Kidney (tissue), 13 donors: ENCODE measurements at regions not wholly inside any gene's neighbourhood (a gene's known extent, or its start where the extent isn't known, plus 50 kb on each side); places are given as distances from the start of the nearest gene placed in this dataset.

Experiments used
- DNase-seq, 5 donors: peaks; one replicate each; pipeline ENCODE4 v3.0.0-alpha.2; 2013 to 2020
- FAIRE-seq: peaks from 2 replicates; lab custom pipeline; 2012; peaks lifted over from hg19 to GRCh38; lab: Jason Lieb, UNC
- H3K27ac ChIP-seq, 2 donors: one replicate each; pipeline ENCODE4 v1.7.0; 2013; ENCODE audit warnings: low read depth in 2 of 2, low read length in 2 of 2, inconsistent platforms in 1 of 2
- H3K27me3 ChIP-seq: one replicate; pipeline ENCODE4 v1.7.1; 2013; ENCODE audit warnings: low read length, inconsistent platforms; ENCODE audit not compliant: control insufficient read depth, insufficient read depth
- H3K36me3 ChIP-seq, 3 donors: one replicate each; pipeline versions ENCODE4 v1.7.0 to v1.7.1; 2013; ENCODE audit warnings: low read length in 3 of 3, control low read depth in 1 of 3, inconsistent platforms in 1 of 3; ENCODE audit not compliant: insufficient read depth in 3 of 3, control insufficient read depth in 2 of 3
- H3K4me1 ChIP-seq, 3 donors: one replicate each; pipeline versions ENCODE4 v1.7.0 to v1.7.1; 2013; ENCODE audit warnings: low read length in 3 of 3, inconsistent platforms in 1 of 3, low read depth in 1 of 3; ENCODE audit not compliant: control insufficient read depth in 2 of 3, insufficient read depth in 2 of 3
- H3K4me3 ChIP-seq, 3 donors: one replicate each; pipeline versions ENCODE4 v1.7.0 to v1.8.1; 2013; ENCODE audit warnings: low read length in 3 of 3, control low read depth in 1 of 3, inconsistent platforms in 1 of 3
- H3K9ac ChIP-seq, 3 donors: one replicate each; pipeline versions ENCODE4 v1.7.0 to v1.7.1; 2013; ENCODE audit warnings: low read length in 3 of 3, control low read depth in 1 of 3, inconsistent platforms in 1 of 3
- H3K9me3 ChIP-seq, 3 donors: one replicate each; pipeline versions ENCODE4 v1.7.0 to v1.7.1; 2013; ENCODE audit warnings: low read length in 3 of 3, control low read depth in 1 of 3, inconsistent platforms in 1 of 3; ENCODE audit not compliant: control insufficient read depth in 2 of 3, insufficient read depth in 1 of 3
- intact Hi-C: fragments of 100-400 bp; cut with DNase I; formaldehyde crosslinking; loops from one replicate; pipeline ENCODE4 v1.11.1; 2022
- TF ChIP-seq, protein P1 (sequence below): IDR thresholded peaks from 3 replicates; pipeline ENCODE4 v1.5.1; 2012; ENCODE audit warnings: mild to moderate bottlenecking, moderate library complexity, borderline replicate concordance; ENCODE audit not compliant: insufficient read depth; ENCODE audit errors: extremely low read depth
- donor health status: control.
- donor health status: control.
- donor health status: control.
- donor health status: control.
- donor health status: control.
- donor health status: DM: yes; HTN: yes; CAD: no.
- donor health status: Normal renal cell carcinoma (clear cell type).

DNA sequence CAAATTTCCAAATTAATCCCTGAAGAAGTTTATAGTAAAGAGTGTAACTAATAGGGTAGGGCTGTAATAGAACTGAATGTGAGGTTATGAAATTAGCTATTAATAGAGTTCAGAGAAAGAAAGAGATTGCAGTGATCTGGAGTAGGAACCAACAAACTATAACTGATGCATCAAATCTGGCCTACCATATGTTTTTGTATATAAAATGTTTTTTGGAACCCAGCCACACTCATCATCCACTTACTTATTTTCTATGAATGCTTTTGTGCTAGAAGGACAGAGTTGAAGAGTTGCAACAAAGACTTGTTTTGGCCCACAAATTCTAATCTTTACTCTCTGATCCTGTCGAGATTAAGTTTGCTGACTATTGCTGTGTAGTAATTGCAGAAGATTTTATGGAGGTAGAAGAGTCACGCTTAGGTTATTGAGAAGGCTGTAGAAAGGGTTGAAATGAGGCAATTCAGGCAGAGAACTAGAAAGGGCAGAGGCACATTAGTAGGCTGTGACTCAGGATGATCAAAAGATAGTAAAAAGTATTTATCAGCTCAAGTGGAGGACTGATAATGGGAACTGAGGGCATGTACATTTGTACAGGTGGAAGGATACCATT lies 298.7 kb upstream of the EMCN start:
- Histone ChIP-seq H3K4me3 (no peak overlapping the region), H3K36me3 (no peaks in the 10 kb centered on the region), H3K27ac (no peak overlapping the region), H3K27me3 (no peaks in the 10 kb centered on the region), H3K9me3 (no peaks in the 10 kb centered on the region), H3K4me1 (no peaks in the 10 kb centered on the region), H3K9ac (no peak overlapping the region)
- TF ChIP-seq, protein P1, sequence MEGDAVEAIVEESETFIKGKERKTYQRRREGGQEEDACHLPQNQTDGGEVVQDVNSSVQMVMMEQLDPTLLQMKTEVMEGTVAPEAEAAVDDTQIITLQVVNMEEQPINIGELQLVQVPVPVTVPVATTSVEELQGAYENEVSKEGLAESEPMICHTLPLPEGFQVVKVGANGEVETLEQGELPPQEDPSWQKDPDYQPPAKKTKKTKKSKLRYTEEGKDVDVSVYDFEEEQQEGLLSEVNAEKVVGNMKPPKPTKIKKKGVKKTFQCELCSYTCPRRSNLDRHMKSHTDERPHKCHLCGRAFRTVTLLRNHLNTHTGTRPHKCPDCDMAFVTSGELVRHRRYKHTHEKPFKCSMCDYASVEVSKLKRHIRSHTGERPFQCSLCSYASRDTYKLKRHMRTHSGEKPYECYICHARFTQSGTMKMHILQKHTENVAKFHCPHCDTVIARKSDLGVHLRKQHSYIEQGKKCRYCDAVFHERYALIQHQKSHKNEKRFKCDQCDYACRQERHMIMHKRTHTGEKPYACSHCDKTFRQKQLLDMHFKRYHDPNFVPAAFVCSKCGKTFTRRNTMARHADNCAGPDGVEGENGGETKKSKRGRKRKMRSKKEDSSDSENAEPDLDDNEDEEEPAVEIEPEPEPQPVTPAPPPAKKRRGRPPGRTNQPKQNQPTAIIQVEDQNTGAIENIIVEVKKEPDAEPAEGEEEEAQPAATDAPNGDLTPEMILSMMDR: no peak
- DNase-seq (no peak), FAIRE-seq (no peak)
- intact Hi-C loops: no loop called here

DNA sequence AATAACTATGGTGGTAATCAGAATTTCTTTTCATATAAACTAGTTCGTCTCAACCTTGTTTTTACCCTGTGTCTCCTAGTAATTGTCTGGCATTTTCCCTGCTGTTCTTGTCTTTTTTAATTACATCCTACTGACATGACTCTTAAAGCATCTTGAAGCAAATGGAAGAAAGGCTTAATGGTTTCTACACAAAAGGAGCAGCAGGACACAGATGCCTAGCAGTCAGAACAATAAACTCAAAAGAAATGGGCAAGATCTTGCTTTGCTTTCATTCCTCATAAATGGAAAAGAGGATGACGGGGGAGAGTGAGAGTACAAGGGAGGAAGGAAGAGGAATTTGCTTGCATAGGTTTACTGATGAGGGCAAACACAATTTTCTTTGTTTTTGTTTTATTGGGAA lies 293.2 kb upstream of the EMCN start:
- intact Hi-C loops: no loop called here
- FAIRE-seq: no peak
- TF ChIP-seq, protein P1: no peak

DNA sequence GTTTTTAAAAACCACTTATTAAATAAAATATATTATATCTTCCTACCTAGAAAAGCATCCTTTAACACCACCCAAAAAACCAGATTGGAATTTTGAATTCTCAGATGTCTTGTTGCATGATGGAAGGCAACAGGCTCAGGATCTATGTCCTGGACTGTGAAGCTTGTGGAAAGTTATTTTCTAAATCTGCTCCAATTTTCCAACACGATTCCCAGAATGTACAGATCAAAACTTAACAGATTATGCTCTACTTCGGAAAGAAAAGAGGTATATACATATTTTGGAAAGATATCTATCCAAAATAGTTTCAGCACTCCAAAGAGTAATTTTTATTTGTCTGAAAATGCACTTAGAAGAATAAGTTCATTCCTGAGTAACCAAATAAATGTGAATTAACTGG lies 291.7 kb upstream of the EMCN start:
- DNase-seq: no peak
- TF ChIP-seq, protein P1: no peak
- Histone ChIP-seq H3K36me3 (no peaks in the 10 kb centered on the region), H3K27me3 (no peaks in the 10 kb centered on the region), H3K27ac (no peak overlapping the region), H3K4me3 (no peak overlapping the region), H3K9ac (no peak overlapping the region), H3K9me3 (no peaks in the 10 kb centered on the region), H3K4me1 (no peaks in the 10 kb centered on the region)
- intact Hi-C loops: no loop called here
- FAIRE-seq: no peak

More for the DNA sequence above, 293.2 kb upstream of the EMCN start:
- Histone ChIP-seq H3K9me3 (no peaks in the 10 kb centered on the region), H3K4me1 (no peaks in the 10 kb centered on the region), H3K4me3 (no peak overlapping the region), H3K27ac (no peak overlapping the region), H3K27me3 (no peaks in the 10 kb centered on the region), H3K36me3 (no peaks in the 10 kb centered on the region), H3K9ac (no peak overlapping the region)
- no peak for DNase-seq

DNA sequence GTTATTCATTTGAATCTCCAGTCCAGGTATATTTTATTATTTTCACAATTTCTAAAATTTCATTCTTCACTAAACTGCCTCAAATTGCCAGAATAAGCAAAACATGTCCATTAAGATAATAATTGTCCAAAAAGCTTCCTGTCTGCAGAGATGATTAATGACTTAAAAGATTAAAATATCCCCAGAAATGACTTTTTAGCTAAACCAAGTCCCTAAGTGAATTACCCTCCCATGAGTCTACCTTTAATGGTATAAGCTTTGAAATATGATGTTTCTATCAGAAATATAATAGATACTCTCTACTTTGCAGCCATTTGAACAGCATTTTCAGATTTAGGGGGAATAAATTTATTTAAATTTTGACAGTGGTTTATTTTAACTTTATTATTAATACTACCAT lies 289.2 kb upstream of the EMCN start:
- TF ChIP-seq, protein P1: no peak
- intact Hi-C loops: no loop called here
- no peak overlapping the region for H3K27ac ChIP-seq
- no peaks in the 10 kb centered on the region for H3K27me3 ChIP-seq
- H3K36me3 ChIP-seq: no peaks in the 10 kb centered on the region
- no peaks in the 10 kb centered on the region for H3K9me3 ChIP-seq
- no peak for DNase-seq
- H3K4me3 ChIP-seq: no peak overlapping the region
- no peak overlapping the region for H3K9ac ChIP-seq
- no peak for FAIRE-seq
- no peaks in the 10 kb centered on the region for H3K4me1 ChIP-seq
